ENCODE measurements at regions not wholly inside any gene's neighbourhood (a gene's known extent, or its start where the extent isn't known, plus 50 kb on each side); places are given as distances from the start of the nearest gene placed in this dataset.

DNA sequence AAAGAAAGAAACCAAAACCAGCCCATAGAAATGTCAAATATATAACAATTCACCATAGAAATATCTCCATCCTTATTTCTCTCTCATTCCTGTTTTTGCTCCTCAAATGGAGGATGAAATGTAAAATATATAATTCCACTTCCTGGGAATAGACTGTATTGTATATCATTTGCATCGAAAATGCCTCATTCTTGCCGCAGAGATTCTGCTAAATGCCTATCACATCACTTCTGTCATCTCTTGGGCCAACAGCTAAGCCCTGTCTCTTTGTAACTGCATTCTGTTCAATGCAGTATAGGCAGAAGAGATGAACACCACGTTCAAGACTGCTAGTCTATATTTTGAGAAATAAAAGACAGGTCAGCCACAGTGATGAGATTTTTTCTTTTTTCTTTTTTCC, 956.3 kb upstream of the SOX9 start:
- no peak overlapping the region for H2AK9ac ChIP-seq (replicated peaks; ENCODE audit: low read depth, low read length, poor library complexity)
- H3K56ac ChIP-seq (ENCODE audit: extremely low read depth, insufficient read depth, low read length): no peak overlapping the region
- H3K36me3 ChIP-seq (ENCODE audit: control insufficient read depth, insufficient read depth, low read length): no peaks in the 10 kb centered on the region
- H4K91ac ChIP-seq (ENCODE audit: insufficient read depth, low read depth, low read length): no peak overlapping the region
- H3K4me1 ChIP-seq (ENCODE audit: control insufficient read depth, insufficient read depth, low read length): no peaks in the 10 kb centered on the region
- BruUV-seq (replicated peaks): no TSS peak
- no peak overlapping the region for H4K8ac ChIP-seq (ENCODE audit: low read depth in 2 of 2, low read length in 2 of 2)
- H3K23ac ChIP-seq (ENCODE audit: low read depth, low read length): no peak overlapping the region
- H2BK20ac ChIP-seq (ENCODE audit: low read depth, low read length): no peak overlapping the region
- H3K4me3 ChIP-seq (ENCODE audit: insufficient read depth, low read depth, low read length): no peak overlapping the region
- no peaks in the 10 kb centered on the region for H4K20me1 ChIP-seq (ENCODE audit: insufficient read depth, low read length)
- no peak overlapping the region for H3K4ac ChIP-seq (ENCODE audit: low read depth, low read length)
- TF ChIP-seq, protein P1, sequence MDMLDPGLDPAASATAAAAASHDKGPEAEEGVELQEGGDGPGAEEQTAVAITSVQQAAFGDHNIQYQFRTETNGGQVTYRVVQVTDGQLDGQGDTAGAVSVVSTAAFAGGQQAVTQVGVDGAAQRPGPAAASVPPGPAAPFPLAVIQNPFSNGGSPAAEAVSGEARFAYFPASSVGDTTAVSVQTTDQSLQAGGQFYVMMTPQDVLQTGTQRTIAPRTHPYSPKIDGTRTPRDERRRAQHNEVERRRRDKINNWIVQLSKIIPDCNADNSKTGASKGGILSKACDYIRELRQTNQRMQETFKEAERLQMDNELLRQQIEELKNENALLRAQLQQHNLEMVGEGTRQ (IDR thresholded peaks at IDR 0.05; ENCODE audit: low read depth, low read length): no peak
- TF ChIP-seq RCOR1 (IDR thresholded peaks at IDR 0.05; ENCODE audit: insufficient replicate concordance, low read length) (no peak), CHD1 (IDR thresholded peaks at IDR 0.05; ENCODE audit: low read depth, low read length) (no peak), POLR2A (IDR thresholded peaks at IDR 0.05; ENCODE audit: low read depth, low read length) (no peak), MXI1 (IDR thresholded peaks at IDR 0.05; ENCODE audit: borderline replicate concordance, low read depth, low read length) (no peak), NFE2L2 (IDR thresholded peaks at IDR 0.05; ENCODE audit: low read depth, low read length) (no peak), CEBPB (IDR thresholded peaks at IDR 0.05; ENCODE audit: low read depth, low read length) (no peak)
- intact Hi-C loops (cut with micrococcal nuclease) (no loop called here), in situ Hi-C loops (cut with MboI; ENCODE audit: low sequenced_read_pairs) (no loop called here), dilution Hi-C loops (cut with HindIII; ENCODE audit: low sequenced_read_pairs, unreplicated experiment) (no loop called here)
- H3K9ac ChIP-seq (ENCODE audit: low read depth, low read length): no peak overlapping the region
- H3K27me3 ChIP-seq (ENCODE audit: control insufficient read depth, insufficient read depth, low read length): no peaks in the 10 kb centered on the region
- no peak overlapping the region for H2BK120ac ChIP-seq (ENCODE audit: low read depth, low read length)
- H3K27ac ChIP-seq (ENCODE audit: insufficient read depth, low read length): no peak overlapping the region
- no CpG with 5 or more reads among the region's 3 CpGs for WGBS, 2 experiments (ENCODE audit: extremely low coverage in 2 of 2, insufficient read length in 1 of 2)
- no peak overlapping the region for H2BK5ac ChIP-seq (ENCODE audit: low read depth, low read length, poor library complexity, severe bottlenecking)
- ATAC-seq (ENCODE audit: low read depth): no peak
- no peak for DNase-seq
- no peaks in the 10 kb centered on the region for H3K79me1 ChIP-seq (ENCODE audit: low read depth in 1 of 2, low read length in 2 of 2)
- POLR2A ChIA-PET (ENCODE audit: unreplicated experiment): no interaction called here
- no peak overlapping the region for H2AFZ ChIP-seq (replicated peaks; ENCODE audit: low read length, poor library complexity)
- no peak overlapping the region for H3K14ac ChIP-seq (replicated peaks; ENCODE audit: low read depth, low read length)
- H4K5ac ChIP-seq (ENCODE audit: low read depth, low read length): no peak overlapping the region
- H3K9me3 ChIP-seq (ENCODE audit: control insufficient read depth, insufficient read depth, low read length): no peaks in the 10 kb centered on the region
- no peak overlapping the region for H2BK15ac ChIP-seq (ENCODE audit: low read depth, low read length)
- H3K4me2 ChIP-seq (ENCODE audit: low read depth, low read length): no peak overlapping the region
- CTCF ChIA-PET: no interaction called here
- H2AK5ac ChIP-seq (ENCODE audit: low read depth, low read length): no peak overlapping the region
- H3K9me1 ChIP-seq (ENCODE audit: insufficient read depth, low read length): no peaks in the 10 kb centered on the region
- no peak overlapping the region for H3K18ac ChIP-seq (ENCODE audit: low read depth, low read length)

Measured in IMR-90 (cell line).